ENCODE measurements at regions not wholly inside any gene's neighbourhood (a gene's known extent, or its start where the extent isn't known, plus 50 kb on each side); places are given as distances from the start of the nearest gene placed in this dataset.

GRCh38 chr3:109387201-109387600, 49.9 kb upstream of the DPPA4 start:
- in situ Hi-C loops (cut with MboI; ENCODE audit: low pct_unique_long_range_greater_than_20kb in 2 of 9, low sequenced_read_pairs in 9 of 9, unreplicated experiment in 9 of 9), result no loop called here
- 0 to 78% (median 42%) methylated on average over 1 of the region's 1 CpG; no CpG with 5 or more reads in 2 of the 10 experiments for WGBS, 10 experiments
- ATAC-seq (replicated peaks in 6 of 8), result no peak
- H3K4me3 ChIP-seq, result no peak overlapping the region
- H3K4me1 ChIP-seq (replicated peaks in 1 of 2), result no peaks in the 10 kb centered on the region
- no peak overlapping the region for H3K27ac ChIP-seq

All from motor neuron (in vitro differentiated cells).